ENCODE measurements at regions not wholly inside any gene's neighbourhood (a gene's known extent, or its start where the extent isn't known, plus 50 kb on each side); places are given as distances from the start of the nearest gene placed in this dataset.

GRCh38 chr17:33968350-33969044 lies 286.6 kb upstream of the CCL2 start:
- DNase-seq = no peak

- no peak for DNase-seq
Measured at GRCh38 chr17:33970279-33970678, 284.8 kb upstream of the CCL2 start.

- no peak for DNase-seq
Measured at GRCh38 chr17:33972763-33973162, 282.3 kb upstream of the CCL2 start.

- DNase-seq = no peak
Measured at GRCh38 chr17:33973491-33973890, 281.6 kb upstream of the CCL2 start.

GRCh38 chr17:33974276-33974675 lies 280.8 kb upstream of the CCL2 start:
- DNase-seq = no peak

GRCh38 chr17:33976831-33977230 lies 278.3 kb upstream of the CCL2 start:
- no peak for DNase-seq

GRCh38 chr17:33977729-33978514 lies 277.2 kb upstream of the CCL2 start:
- DNase-seq = no peak

- DNase-seq = no peak
Measured at GRCh38 chr17:33978889-33979288, 276.2 kb upstream of the CCL2 start.

- DNase-seq = no peak
Measured at GRCh38 chr17:33980193-33980592, 274.9 kb upstream of the CCL2 start.

- no peak for DNase-seq
Measured at GRCh38 chr17:33981711-33982601, 273.1 kb upstream of the CCL2 start.

GRCh38 chr17:33982909-33983308 lies 272.2 kb upstream of the CCL2 start:
- no peak for DNase-seq

GRCh38 chr17:33983824-33984574 lies 271.1 kb upstream of the CCL2 start:
- DNase-seq = no peak

- DNase-seq = no peak
Measured at GRCh38 chr17:33986088-33986487, 269.0 kb upstream of the CCL2 start.

GRCh38 chr17:33986566-33986965 lies 268.5 kb upstream of the CCL2 start:
- no peak for DNase-seq

- DNase-seq = no peak
Measured at GRCh38 chr17:33987162-33987561, 267.9 kb upstream of the CCL2 start.

GRCh38 chr17:33989361-33990148 lies 265.5 kb upstream of the CCL2 start:
- no peak for DNase-seq

- no peak for DNase-seq
Measured at GRCh38 chr17:33990943-33991706, 264.0 kb upstream of the CCL2 start.

GRCh38 chr17:33992113-33992512 lies 263.0 kb upstream of the CCL2 start:
- no peak for DNase-seq

GRCh38 chr17:34000639-34001038 lies 254.4 kb upstream of the CCL2 start:
- DNase-seq = no peak

- DNase-seq = no peak
Measured at GRCh38 chr17:34001246-34001645, 253.8 kb upstream of the CCL2 start.

All from hypothalamus (tissue), 51 donors.